K562 (cell line): ENCODE measurements at regions not wholly inside any gene's neighbourhood (a gene's known extent, or its start where the extent isn't known, plus 50 kb on each side); places are given as distances from the start of the nearest gene placed in this dataset.

Experiments
- ATAC-seq: fragments of 200-7000 bp; cut with Tn5 transposase; 3 replicates; pipeline ENCODE4 v1.9.1; 2020; ENCODE audit warnings: moderate library complexity
- BruUV-seq: library from RNA; stranded (reverse); fragments of 400-500 nt; replicated peaks from 2 replicates; lab custom pipeline; 2021; lab: Mats Ljungman, UMichigan
- CTCF ChIA-PET: fragments of 300-600 bp; formaldehyde crosslinking; extraction: SDS; loops from one replicate; lab custom pipeline; 2021; ENCODE audit warnings: low intra/inter-chr PET ratio; lab: Yijun Ruan, JAX
- POLR2A ChIA-PET: fragments of 300-600, 350-650 bp; sonication (Branson Sonifier 250); formaldehyde crosslinking; extraction: SDS; loops from one replicate; lab custom pipeline; 2021; ENCODE audit warnings: antibody characterized with exemption, inconsistent platforms; lab: Yijun Ruan, JAX
- DNase-seq, 4 experiments: peaks; one replicate each; pipeline versions ENCODE4 v3.0.0 to v3.0.0-alpha.2; 2011 to 2018; ENCODE audit warnings: low spot score in 3 of 4, mixed read lengths in 3 of 4; ENCODE audit errors: extremely low read depth in 1 of 4
- FAIRE-seq: peaks from 2 replicates; lab custom pipeline; 2011; peaks lifted over from hg19 to GRCh38; lab: Jason Lieb, UNC
- H2AFZ ChIP-seq: 2 replicates; pipeline ENCODE4 v1.6.0; 2011; ENCODE audit warnings: low read depth, low read length, control low read depth, inconsistent platforms
- H3K27ac ChIP-seq: fragments of 200-600 bp; 3 replicates; pipeline ENCODE4 v1.8.0; 2011; ENCODE audit warnings: low read depth, mild to moderate bottlenecking, control low read depth, inconsistent platforms, low read length, moderate library complexity, mixed read lengths; ENCODE audit errors: extremely low read depth
- H3K27me3 ChIP-seq, 2 experiments: fragments of 300-600 bp in 1 of 2; 2 replicates in 1 of 2; 3 replicates in 1 of 2; pipeline versions ENCODE4 v1.6.0 to v1.8.0; 2011; ENCODE audit warnings: inconsistent platforms in 2 of 2, low read length in 2 of 2, mild to moderate bottlenecking in 1 of 2, mixed read lengths in 1 of 2, moderate library complexity in 1 of 2; ENCODE audit not compliant: control insufficient read depth in 2 of 2, insufficient read depth in 2 of 2
- H3K36me3 ChIP-seq: fragments of 300-600 bp; 3 replicates; pipeline ENCODE4 v1.8.0; 2011; ENCODE audit warnings: mild to moderate bottlenecking, low read length, inconsistent platforms; ENCODE audit not compliant: control insufficient read depth, insufficient read depth
- H3K4me1 ChIP-seq, 2 experiments: fragments of 200-600 bp in 1 of 2; replicated peaks in 1 of 2; 2 replicates in 1 of 2; 3 replicates in 1 of 2; pipeline versions ENCODE4 v1.5.1 to v1.8.0; 2011; ENCODE audit warnings: inconsistent platforms in 2 of 2, low read length in 2 of 2, mild to moderate bottlenecking in 1 of 2, mixed read lengths in 1 of 2, moderate library complexity in 1 of 2; ENCODE audit not compliant: control insufficient read depth in 2 of 2, insufficient read depth in 2 of 2
- H3K4me2 ChIP-seq: 2 replicates; pipeline ENCODE4 v1.6.1; 2011; ENCODE audit warnings: low read length, control low read depth, inconsistent platforms, mixed read lengths; ENCODE audit not compliant: insufficient read depth
- H3K4me3 ChIP-seq: fragments of 200-600 bp; sonication (generic), shearing (Covaris generic); 2 replicates; pipeline ENCODE4 v1.5.1; 2016; ENCODE audit warnings: control low read depth, inconsistent platforms
- H3K79me2 ChIP-seq: fragments of 200-600 bp; 3 replicates; pipeline ENCODE4 v1.8.0; 2011; ENCODE audit warnings: low read length, inconsistent platforms; ENCODE audit not compliant: control insufficient read depth, insufficient read depth
- H3K9ac ChIP-seq, 2 experiments: 2 replicates each; pipeline versions ENCODE4 v1.6.0 to v1.6.1; 2011; ENCODE audit warnings: low read depth in 2 of 2, low read length in 2 of 2, control low read depth in 1 of 2, inconsistent platforms in 1 of 2, mild to moderate bottlenecking in 1 of 2, mixed read lengths in 1 of 2; ENCODE audit not compliant: insufficient read depth in 1 of 2
- H3K9me1 ChIP-seq: one replicate; pipeline ENCODE4 v1.6.0; 2011; ENCODE audit warnings: inconsistent platforms, mild to moderate bottlenecking, low read length, moderate library complexity; ENCODE audit not compliant: control insufficient read depth, insufficient read depth
- H3K9me3 ChIP-seq: replicated peaks from 2 replicates; pipeline ENCODE4 v1.5.1; 2011; ENCODE audit warnings: low read depth, low read length, inconsistent platforms; ENCODE audit not compliant: control insufficient read depth, insufficient read depth
- H4K20me1 ChIP-seq: replicated peaks from 2 replicates; pipeline ENCODE4 v1.6.1; 2011; ENCODE audit warnings: low read length, inconsistent platforms, mixed read lengths; ENCODE audit not compliant: control insufficient read depth, insufficient read depth
- BMI1 ChIP-seq: fragments of 150-350 bp; IDR thresholded peaks from 2 replicates; pipeline ENCODE4 v1.6.1; 2014; ENCODE audit warnings: low read length
- BRF1 ChIP-seq: IDR thresholded peaks from 3 replicates; pipeline ENCODE4 v1.6.1; 2011; ENCODE audit warnings: borderline replicate concordance, mild to moderate bottlenecking; ENCODE audit not compliant: insufficient read length; ENCODE audit errors: extremely low read depth
- CEBPZ ChIP-seq: fragments of 150-350 bp; IDR thresholded peaks from 2 replicates; pipeline ENCODE4 v1.6.1; 2014; ENCODE audit warnings: low read depth, mild to moderate bottlenecking, low read length, borderline replicate concordance
- HDAC2 ChIP-seq: fragments of 450-650 bp; IDR thresholded peaks from 2 replicates; pipeline ENCODE4 v1.6.1; 2016; ENCODE audit warnings: mild to moderate bottlenecking
- JUNB ChIP-seq: fragments of 450-650 bp; formaldehyde crosslinking; conservative IDR thresholded peaks from 2 replicates; pipeline ENCODE4 v1.4.0; 2020; ENCODE audit warnings: mild to moderate bottlenecking
- RBM25 ChIP-seq: fragments of 200-400 bp; formaldehyde crosslinking; IDR thresholded peaks from 2 replicates; pipeline ENCODE4 v1.6.1; 2018; ENCODE audit warnings: low read length, low read depth, moderate library complexity; ENCODE audit not compliant: severe bottlenecking
- SPI1 ChIP-seq: IDR thresholded peaks from 2 replicates; pipeline ENCODE4 v1.6.1; 2011; ENCODE audit warnings: low read depth, low read length, control low read depth, borderline replicate concordance
- ZBTB12 ChIP-seq: fragments of 250-450 bp; sonication (Bioruptor Pico); IDR thresholded peaks from 2 replicates; pipeline ENCODE4 v1.4.0; 2020
- ZNF316 ChIP-seq: fragments of 450-650 bp; IDR thresholded peaks from 2 replicates; pipeline ENCODE4 v1.6.1; 2016
- WGBS: fragments of 100-300 bp; shearing (Covaris generic); methylation state at CpG from one replicate; pipeline ENCODE4 v1.1.6; 2016; ENCODE audit warnings: low coverage, mixed read lengths; ENCODE audit not compliant: insufficient coverage; ENCODE audit errors: missing lambda C conversion rate; 5-methylcytosine and 5-hydroxymethylcytosine counted together
- in situ Hi-C: fragments of 300-500 bp; cut with MboI; formaldehyde crosslinking; loops from 4 replicates; pipeline ENCODE4 v1.15.0; 2018; ENCODE audit warnings: inconsistent platforms, mixed read lengths
- intact Hi-C: fragments of 100-400 bp; cut with micrococcal nuclease; formaldehyde crosslinking; loops from 2 replicates; pipeline ENCODE4 v1.14.2; 2022

GRCh38 chr5:99025298-99026045 is 96.7 kb upstream of the CHD1 start:
- no peak overlapping the region for H3K4me2 ChIP-seq
- H3K36me3 ChIP-seq = no peaks in the 10 kb centered on the region
- ChIA-PET CTCF (no interaction called here), POLR2A (interaction anchor here (0.6 to 1.3 kb wide), 5 partner anchors 16 to 118 kb away, joined by 3 read pairs; no protein-coding TSS in a partner anchor)
- no peak overlapping the region for H3K9ac ChIP-seq
- 59% methylated on average over 5 of the region's 5 CpGs for WGBS
- no peak overlapping the region for H3K4me3 ChIP-seq
- no peaks in the 10 kb centered on the region for H3K27me3 ChIP-seq
- H2AFZ ChIP-seq = peak overlapping the region; percentile 81
- H4K20me1 ChIP-seq = no peaks in the 10 kb centered on the region
- BruUV-seq = no TSS peak
- intact Hi-C loops = no loop called here
- ATAC-seq (no peak), FAIRE-seq (no peak), DNase-seq (no peak)
- no peaks in the 10 kb centered on the region for H3K9me3 ChIP-seq
- H3K9me1 ChIP-seq = no peaks in the 10 kb centered on the region
- no peaks in the 10 kb centered on the region for H3K79me2 ChIP-seq
- TF ChIP-seq HDAC2 (no peak), SPI1 (0 out of 2 replicates have a peak, but pooled peaks have one; percentile 18)
- in situ Hi-C loops = loop anchor here (10.0 to 25.0 kb wide), 2 partner anchors 101 to 1838 kb away; partner anchors contain the start of genes CHD1 and RIOK2
- H3K27ac ChIP-seq = no peak overlapping the region
- H3K4me1 ChIP-seq = peaks cover 0 to 8% of the 10 kb centered on the region in 2 experiments; a peak in 3 of 5 replicates

- no peak for FAIRE-seq
- H3K79me2 ChIP-seq = no peaks in the 10 kb centered on the region
- H3K4me2 ChIP-seq = no peak overlapping the region
- DNase-seq = no peak
- no peaks in the 10 kb centered on the region for H3K27me3 ChIP-seq
- H3K4me3 ChIP-seq = no peak overlapping the region
- H3K27ac ChIP-seq = no peak overlapping the region
- intact Hi-C loops (no loop called here), in situ Hi-C loops (loop anchor here (10.0 kb wide), 1 partner anchor 99 kb away; the partner anchor contains the start of gene CHD1)
- H4K20me1 ChIP-seq = no peaks in the 10 kb centered on the region
- CTCF ChIA-PET = no interaction called here
- H3K4me1 ChIP-seq = peaks cover 0 to 22% of the 10 kb centered on the region in 2 experiments; a peak in 3 of 5 replicates
- ATAC-seq = no peak
- no peak overlapping the region for H2AFZ ChIP-seq
- H3K9me1 ChIP-seq = no peaks in the 10 kb centered on the region
- TF ChIP-seq BMI1 (no peak), RBM25 (no peak), CEBPZ (no peak), JUNB (CRISPR knock-in tag) (no peak), BRF1 (no peak), ZBTB12 (no peak), ZNF316 (0 out of 2 replicates have a peak, but pooled peaks have one; percentile 11)
- H3K36me3 ChIP-seq = no peaks in the 10 kb centered on the region
- H3K9ac ChIP-seq = no peak overlapping the region
- H3K9me3 ChIP-seq = no peaks in the 10 kb centered on the region
- no TSS peak for BruUV-seq
- 33% methylated on average over 3 of the region's 3 CpGs for WGBS
- POLR2A ChIA-PET = no interaction called here
Measured at GRCh38 chr5:99023330-99023729, 94.5 kb upstream of the CHD1 start.
